Skeletal muscle satellite cell (primary cell): ENCODE measurements at regions not wholly inside any gene's neighbourhood (a gene's known extent, or its start where the extent isn't known, plus 50 kb on each side); places are given as distances from the start of the nearest gene placed in this dataset.

ENCODE experiments used
- H3K27me3 ChIP-seq: 2 replicates; pipeline ENCODE4 v1.7.0; 2013; ENCODE audit warnings: low read length; ENCODE audit not compliant: control insufficient read depth, insufficient read depth
- H3K36me3 ChIP-seq: 2 replicates; pipeline ENCODE4 v1.7.0; 2013; ENCODE audit warnings: mild to moderate bottlenecking, control low read depth, low read length; ENCODE audit not compliant: insufficient read depth
- H3K4me1 ChIP-seq: 2 replicates; pipeline ENCODE4 v1.7.0; 2013; ENCODE audit warnings: low read length; ENCODE audit not compliant: control insufficient read depth, insufficient read depth
- H3K4me2 ChIP-seq: 2 replicates; pipeline ENCODE4 v1.7.0; 2013; ENCODE audit warnings: mild to moderate bottlenecking, low read length
- H3K4me3 ChIP-seq: 2 replicates; pipeline ENCODE4 v1.7.0; 2013; ENCODE audit warnings: low read length
- H3K9ac ChIP-seq: 2 replicates; pipeline ENCODE4 v1.7.0; 2013; ENCODE audit warnings: mild to moderate bottlenecking, low read depth, low read length, moderate library complexity
- H3K9me3 ChIP-seq: replicated peaks from 2 replicates; pipeline ENCODE4 v1.7.0; 2013; ENCODE audit warnings: mild to moderate bottlenecking, control low read depth, low read length

DNA sequence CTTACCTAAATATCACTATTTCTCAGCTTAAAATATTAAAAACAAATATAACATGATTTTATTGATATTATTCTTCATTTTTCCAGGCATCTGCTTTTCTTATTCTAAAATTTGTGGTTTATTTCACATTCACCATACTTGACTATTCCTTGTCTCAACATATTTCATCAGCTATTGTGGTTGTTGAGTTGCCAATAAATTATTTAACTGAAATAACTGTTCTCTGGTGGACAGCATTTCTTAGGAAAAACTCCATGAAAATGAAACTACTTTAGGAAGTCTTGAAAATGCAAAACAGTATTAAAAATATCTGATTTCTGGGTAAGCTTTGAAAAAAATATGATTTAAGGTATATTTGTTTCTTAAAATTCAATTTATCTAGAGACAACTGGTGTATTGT is 122.9 kb upstream of the SEMA3A start:
- Histone ChIP-seq H3K36me3 (no peaks in the 10 kb centered on the region), H3K9me3 (no peaks in the 10 kb centered on the region), H3K27me3 (no peaks in the 10 kb centered on the region), H3K4me2 (no peak overlapping the region), H3K4me1 (no peaks in the 10 kb centered on the region), H3K9ac (no peak overlapping the region), H3K4me3 (no peak overlapping the region)

DNA sequence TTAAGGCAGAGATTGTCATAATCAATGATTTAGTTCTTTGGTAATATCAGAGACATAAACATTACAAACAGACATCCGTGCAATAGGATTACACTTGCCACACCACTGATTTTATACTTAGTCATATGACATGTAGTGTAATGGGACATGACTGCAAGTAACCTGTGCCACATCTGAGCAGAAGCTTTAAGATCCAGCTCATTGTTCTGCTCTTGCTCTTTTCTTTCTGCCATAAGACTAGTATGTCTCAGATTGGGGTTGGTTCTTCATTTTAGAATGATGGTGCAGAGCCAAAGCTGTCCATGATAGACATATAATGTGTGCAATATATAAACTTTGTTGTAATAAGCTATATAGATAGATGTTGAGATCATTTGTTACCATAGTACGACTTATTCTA is 119.7 kb upstream of the SEMA3A start:
- H3K9ac ChIP-seq: no peak overlapping the region
- H3K9me3 ChIP-seq: no peaks in the 10 kb centered on the region
- H3K27me3 ChIP-seq: no peaks in the 10 kb centered on the region
- H3K4me1 ChIP-seq: no peaks in the 10 kb centered on the region
- H3K36me3 ChIP-seq: no peaks in the 10 kb centered on the region
- H3K4me2 ChIP-seq: no peak overlapping the region
- no peak overlapping the region for H3K4me3 ChIP-seq

DNA sequence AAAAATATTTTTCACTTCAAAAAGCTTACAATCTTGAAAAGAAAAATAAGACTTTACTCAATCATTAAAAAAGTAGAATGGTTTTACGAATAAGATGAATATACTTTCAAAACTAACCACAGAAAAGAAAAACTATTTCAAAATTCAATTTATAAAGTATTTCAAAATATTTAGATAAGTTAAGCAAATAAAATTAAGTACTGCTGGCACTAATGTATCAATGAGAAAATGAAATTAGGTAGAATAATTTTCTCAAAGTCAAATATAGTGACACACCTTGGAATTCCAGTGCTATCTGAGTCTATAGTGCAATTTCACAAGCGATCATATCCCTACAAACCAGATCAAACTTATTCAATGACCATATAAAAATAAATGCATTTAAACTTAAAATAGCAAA is 109.8 kb upstream of the SEMA3A start:
- H3K27me3 ChIP-seq: no peaks in the 10 kb centered on the region
- no peak overlapping the region for H3K4me2 ChIP-seq
- H3K9me3 ChIP-seq: no peaks in the 10 kb centered on the region
- H3K4me3 ChIP-seq: no peak overlapping the region
- no peaks in the 10 kb centered on the region for H3K36me3 ChIP-seq
- H3K4me1 ChIP-seq: no peaks in the 10 kb centered on the region
- H3K9ac ChIP-seq: no peak overlapping the region

DNA sequence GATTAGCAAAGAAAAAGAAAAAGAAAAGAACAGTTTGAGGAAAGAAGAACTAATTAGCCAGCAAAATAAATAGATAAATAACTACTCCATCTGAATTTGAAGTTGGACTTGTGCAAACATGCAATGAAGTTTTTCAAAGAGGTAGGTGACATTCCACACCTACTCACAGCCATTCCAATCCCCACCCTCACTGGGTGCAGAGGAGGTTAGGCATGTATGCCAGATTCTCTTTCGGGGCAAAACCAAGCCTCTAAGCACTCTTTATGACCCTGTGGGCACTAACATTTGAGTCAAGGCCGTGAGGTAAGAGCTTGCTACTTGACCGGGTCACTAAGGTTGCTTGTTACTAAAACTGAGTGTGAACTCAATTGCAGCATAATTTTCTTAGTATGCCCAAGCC is 108.4 kb upstream of the SEMA3A start:
- Histone ChIP-seq H3K9ac (no peak overlapping the region), H3K36me3 (no peaks in the 10 kb centered on the region), H3K4me2 (no peak overlapping the region), H3K4me1 (no peaks in the 10 kb centered on the region), H3K4me3 (no peak overlapping the region), H3K27me3 (no peaks in the 10 kb centered on the region), H3K9me3 (no peaks in the 10 kb centered on the region)

DNA sequence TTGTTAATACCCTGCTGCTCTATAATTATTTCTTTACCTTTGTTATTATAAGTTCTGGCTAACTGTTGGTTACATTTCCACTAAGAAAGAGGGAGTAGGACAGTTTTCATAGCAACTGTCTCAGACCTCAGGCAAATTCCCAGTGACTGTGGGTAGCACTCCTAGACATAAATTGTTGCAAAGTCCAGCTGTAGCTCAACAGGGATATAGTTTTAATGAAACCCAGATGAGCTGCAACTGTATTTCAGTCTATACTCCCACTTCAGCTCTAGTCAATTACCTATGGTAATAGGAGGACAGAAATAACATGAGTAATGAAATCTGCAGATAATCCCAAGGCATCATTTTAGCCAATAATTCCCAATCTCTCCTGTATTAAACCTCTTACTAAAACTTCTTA is 103.0 kb upstream of the SEMA3A start:
- Histone ChIP-seq H3K4me2 (no peak overlapping the region), H3K9me3 (no peaks in the 10 kb centered on the region), H3K4me3 (no peak overlapping the region), H3K27me3 (no peaks in the 10 kb centered on the region), H3K9ac (no peak overlapping the region), H3K36me3 (no peaks in the 10 kb centered on the region), H3K4me1 (no peaks in the 10 kb centered on the region)

DNA sequence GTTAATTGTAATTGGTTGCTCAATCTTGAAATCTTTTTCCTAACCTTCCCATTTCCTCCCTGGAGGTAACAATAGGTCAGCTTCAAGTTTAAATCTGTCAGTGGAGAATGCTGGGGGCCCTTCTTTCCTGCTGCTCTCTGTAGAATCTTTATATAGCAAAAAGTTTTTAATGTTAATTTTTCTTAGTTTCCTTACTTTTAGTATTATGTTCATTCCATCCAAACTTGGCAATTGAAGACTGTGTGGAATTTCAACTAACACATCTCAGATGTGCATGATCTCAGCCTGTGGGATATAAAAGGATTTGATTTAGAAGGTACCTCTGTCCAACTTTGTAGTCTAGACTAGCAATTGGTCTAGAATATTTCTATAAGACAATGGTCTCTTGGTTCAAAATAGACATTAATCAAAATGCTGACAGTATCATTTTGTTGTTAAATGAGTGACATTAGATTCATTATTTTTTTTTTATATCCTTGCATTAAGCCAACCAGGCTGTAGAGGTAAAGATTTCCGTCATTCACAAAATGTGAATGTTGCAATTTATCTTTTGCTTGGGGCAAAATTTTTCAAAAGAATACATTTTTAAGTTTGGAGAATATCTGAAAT is 100.4 kb upstream of the SEMA3A start:
- Histone ChIP-seq H3K4me3 (no peak overlapping the region), H3K4me2 (no peak overlapping the region)

DNA sequence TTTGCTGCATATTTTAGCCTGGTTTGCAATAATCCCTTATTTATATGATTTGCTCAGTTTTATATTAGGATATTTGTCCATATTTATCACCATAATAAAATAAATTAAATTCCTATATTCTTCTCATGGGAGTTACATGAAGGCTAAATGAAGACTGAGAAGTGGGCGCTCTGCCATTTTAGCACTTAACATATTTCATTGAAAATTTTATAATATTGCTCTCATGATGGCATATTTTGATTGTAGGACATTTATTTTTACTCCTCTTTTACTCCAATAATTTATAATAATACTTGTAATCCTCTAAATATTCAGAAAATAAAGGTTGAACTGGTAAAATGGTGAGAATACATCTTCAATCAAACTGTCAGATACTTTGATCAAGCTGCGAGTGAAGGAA is 99.8 kb upstream of the SEMA3A start:
- no peaks in the 10 kb centered on the region for H3K27me3 ChIP-seq
- H3K9ac ChIP-seq: no peak overlapping the region
- no peaks in the 10 kb centered on the region for H3K36me3 ChIP-seq
- H3K4me1 ChIP-seq: no peaks in the 10 kb centered on the region
- no peak overlapping the region for H3K4me3 ChIP-seq
- no peak overlapping the region for H3K4me2 ChIP-seq
- H3K9me3 ChIP-seq: no peaks in the 10 kb centered on the region

More for the DNA sequence above, 100.4 kb upstream of the SEMA3A start:
- H3K9ac ChIP-seq: no peak overlapping the region
- no peaks in the 10 kb centered on the region for H3K4me1 ChIP-seq
- H3K36me3 ChIP-seq: no peaks in the 10 kb centered on the region
- H3K9me3 ChIP-seq: no peaks in the 10 kb centered on the region
- H3K27me3 ChIP-seq: no peaks in the 10 kb centered on the region

DNA sequence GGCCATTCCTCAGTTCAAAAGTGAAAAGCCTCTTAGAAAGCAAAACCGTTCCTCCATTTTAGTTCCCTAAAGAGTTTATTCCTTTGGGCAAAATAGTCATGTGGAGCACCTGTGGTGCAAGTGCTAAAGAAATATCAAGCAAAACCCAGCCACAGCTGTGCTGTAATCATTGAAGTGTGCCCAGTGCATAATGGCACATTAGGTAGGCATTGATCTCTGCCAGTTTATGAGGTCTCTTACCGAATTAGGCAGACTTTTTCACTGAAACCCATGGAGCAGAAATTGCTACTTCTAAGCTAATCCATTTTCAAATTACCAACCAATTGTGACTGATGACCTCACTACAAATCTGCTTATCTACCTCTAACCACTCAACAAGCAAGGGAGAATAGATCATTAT is 97.2 kb upstream of the SEMA3A start:
- Histone ChIP-seq H3K4me3 (no peak overlapping the region), H3K36me3 (no peaks in the 10 kb centered on the region), H3K9ac (no peak overlapping the region), H3K9me3 (no peaks in the 10 kb centered on the region), H3K4me1 (no peaks in the 10 kb centered on the region), H3K4me2 (no peak overlapping the region), H3K27me3 (no peaks in the 10 kb centered on the region)

DNA sequence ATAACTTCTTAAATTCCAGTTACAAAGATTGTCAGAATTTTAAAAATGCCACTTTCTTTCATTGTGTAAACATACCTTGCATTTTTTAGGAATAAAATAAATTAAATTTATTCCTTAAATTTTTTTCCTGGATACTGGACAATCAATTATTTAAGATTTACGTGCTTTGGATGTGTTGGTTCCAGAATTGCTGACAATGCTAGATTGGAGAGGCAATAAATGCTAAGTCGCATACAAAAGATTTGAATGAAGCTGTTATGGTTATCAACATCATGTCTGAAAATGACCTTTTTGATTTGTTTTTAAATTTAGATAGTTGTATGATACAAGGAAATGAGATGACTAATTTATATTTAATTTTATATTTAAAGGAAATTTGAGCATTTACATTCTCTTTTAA is 89.2 kb upstream of the SEMA3A start:
- H3K4me3 ChIP-seq: no peak overlapping the region
- H3K27me3 ChIP-seq: no peaks in the 10 kb centered on the region
- H3K9me3 ChIP-seq: no peaks in the 10 kb centered on the region
- H3K4me2 ChIP-seq: no peak overlapping the region
- H3K36me3 ChIP-seq: no peaks in the 10 kb centered on the region
- no peaks in the 10 kb centered on the region for H3K4me1 ChIP-seq
- no peak overlapping the region for H3K9ac ChIP-seq

DNA sequence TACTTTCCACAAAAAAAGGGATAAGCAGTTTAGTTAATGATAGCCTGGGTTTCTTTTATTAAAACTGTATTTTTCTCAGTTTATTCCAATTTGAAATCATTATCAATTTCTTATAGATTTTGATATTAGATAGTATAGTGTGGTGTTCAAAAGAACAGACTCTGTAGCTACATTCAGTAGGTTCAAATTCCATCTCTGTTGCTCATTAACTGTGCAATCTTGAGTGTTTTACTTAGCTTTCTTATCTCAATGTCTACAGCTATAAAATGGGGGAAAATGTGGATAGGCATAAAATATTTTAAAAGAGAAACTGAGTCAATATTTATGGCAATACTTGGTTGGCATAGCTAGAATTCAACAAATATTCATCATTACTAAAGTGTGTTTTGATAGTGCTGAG is 86.9 kb upstream of the SEMA3A start:
- Histone ChIP-seq H3K27me3 (no peaks in the 10 kb centered on the region), H3K4me1 (no peaks in the 10 kb centered on the region), H3K36me3 (no peaks in the 10 kb centered on the region), H3K4me3 (no peak overlapping the region), H3K4me2 (no peak overlapping the region), H3K9ac (no peak overlapping the region), H3K9me3 (no peaks in the 10 kb centered on the region)

DNA sequence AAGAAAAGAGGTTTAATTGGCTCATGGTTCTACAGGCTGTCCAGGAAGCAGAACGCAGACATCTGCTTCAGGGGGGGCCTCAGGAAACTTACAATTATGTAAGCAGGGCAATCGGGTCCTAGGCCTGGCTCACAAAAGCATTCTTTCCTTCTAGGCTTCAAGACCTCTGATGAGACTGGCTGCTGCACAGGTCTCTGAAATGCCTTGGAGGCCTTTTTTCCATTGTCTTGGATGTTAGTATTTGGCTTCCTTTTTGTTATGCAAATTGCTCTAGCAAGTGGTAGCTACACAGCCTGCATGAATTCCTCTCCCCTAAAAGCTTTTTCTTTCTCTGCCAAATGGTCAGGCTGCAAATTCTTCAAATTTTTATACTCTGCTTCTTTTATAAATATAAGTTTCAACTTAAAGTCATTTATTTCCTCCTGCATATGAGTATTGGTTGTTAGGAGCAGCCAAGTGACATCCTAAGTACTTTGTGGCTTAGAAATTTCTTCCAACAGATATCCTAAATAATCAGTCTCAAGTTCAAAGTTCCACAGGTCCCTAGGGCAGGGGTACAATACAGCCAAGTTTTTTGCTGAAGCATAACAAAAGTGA is 83.1 kb upstream of the SEMA3A start:
- Histone ChIP-seq H3K4me1 (no peaks in the 10 kb centered on the region), H3K9ac (no peak overlapping the region), H3K4me2 (no peak overlapping the region), H3K4me3 (no peak overlapping the region), H3K27me3 (no peaks in the 10 kb centered on the region), H3K36me3 (no peaks in the 10 kb centered on the region), H3K9me3 (no peaks in the 10 kb centered on the region)

DNA sequence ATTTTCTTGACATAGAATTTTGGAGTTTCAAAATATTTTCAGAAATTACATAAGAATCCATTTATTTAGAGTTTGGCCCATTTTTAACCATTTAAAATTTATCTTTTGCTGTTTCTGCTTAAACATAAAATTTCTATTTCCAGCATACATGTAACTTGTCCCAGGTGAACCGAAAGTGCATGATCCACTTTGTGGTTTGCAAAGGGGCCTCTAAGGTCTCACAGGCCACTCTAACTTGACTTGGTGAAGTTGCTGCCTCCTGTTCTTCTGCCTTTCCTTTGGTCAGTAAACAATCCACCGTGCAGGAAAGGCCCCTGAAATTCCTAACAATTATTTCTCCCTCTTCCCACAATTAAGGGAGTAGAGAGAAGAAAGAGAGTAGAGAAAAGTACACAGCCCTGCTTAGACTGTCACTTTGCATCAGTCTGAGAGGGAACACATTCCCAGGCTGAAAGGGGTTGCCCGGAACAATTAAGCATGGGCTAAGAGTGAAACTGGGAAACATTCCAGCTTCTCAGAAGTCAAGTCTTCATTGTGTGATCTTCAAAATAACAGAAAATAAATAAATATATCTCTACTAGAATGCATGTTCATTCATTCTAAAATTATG is 79.5 kb upstream of the SEMA3A start:
- no peaks in the 10 kb centered on the region for H3K36me3 ChIP-seq
- no peak overlapping the region for H3K4me2 ChIP-seq
- no peak overlapping the region for H3K4me3 ChIP-seq
- no peak overlapping the region for H3K9ac ChIP-seq
- H3K4me1 ChIP-seq: no peaks in the 10 kb centered on the region
- H3K9me3 ChIP-seq: no peaks in the 10 kb centered on the region
- H3K27me3 ChIP-seq: no peaks in the 10 kb centered on the region
